OCI-LY7 (cell line): ENCODE measurements at regions not wholly inside any gene's neighbourhood (a gene's known extent, or its start where the extent isn't known, plus 50 kb on each side); places are given as distances from the start of the nearest gene placed in this dataset.

Experiments
- BruUV-seq: library from RNA; stranded (reverse); fragments of 400-500 nt; replicated peaks from 2 replicates; lab custom pipeline; 2021; lab: Mats Ljungman, UMichigan
- CTCF ChIA-PET: fragments of 300-600 bp; sonication (Branson Sonifier 250); formaldehyde crosslinking; loops from one replicate; lab custom pipeline; 2022; ENCODE audit warnings: antibody characterized with exemption; ENCODE audit not compliant: unreplicated experiment; lab: Charles Lee
- POLR2A ChIA-PET: fragments of 300-600 bp; sonication (Branson Sonifier 250); formaldehyde crosslinking; loops from one replicate; lab custom pipeline; 2022; ENCODE audit warnings: antibody characterized with exemption; lab: Charles Lee
- DNase-seq: peaks from one replicate; pipeline ENCODE4 v3.0.0-alpha.2; 2015; ENCODE audit warnings: low spot score
- H2AFZ ChIP-seq: fragments of 200-600 bp; sonication (generic), shearing (Covaris generic); 2 replicates; pipeline ENCODE4 v1.6.1; 2014; ENCODE audit warnings: mild to moderate bottlenecking, antibody characterized with exemption, low read length, moderate library complexity
- H3K27ac ChIP-seq: fragments of 200-600 bp; sonication (generic); 2 replicates; pipeline ENCODE4 v1.5.1; 2014; ENCODE audit warnings: mixed run types, low read depth, mild to moderate bottlenecking, moderate library complexity, low read length, inconsistent platforms; ENCODE audit not compliant: poor library complexity, severe bottlenecking
- H3K36me3 ChIP-seq: fragments of 200-600 bp; sonication (generic); 2 replicates; pipeline ENCODE4 v1.6.1; 2014; ENCODE audit warnings: mild to moderate bottlenecking, antibody characterized with exemption, low read length, moderate library complexity, mixed read lengths; ENCODE audit not compliant: insufficient read depth
- H3K4me1 ChIP-seq: fragments of 200-600 bp; sonication (generic); 2 replicates; pipeline ENCODE4 v1.5.1; 2014; ENCODE audit warnings: mild to moderate bottlenecking, low read length; ENCODE audit not compliant: insufficient read depth, poor library complexity, severe bottlenecking
- H3K4me2 ChIP-seq: fragments of 200-600 bp; sonication (generic); 2 replicates; pipeline ENCODE4 v1.6.1; 2014; ENCODE audit warnings: mild to moderate bottlenecking, low read length
- H3K4me3 ChIP-seq: fragments of 200-600 bp; sonication (generic); 2 replicates; pipeline ENCODE4 v1.5.1; 2014; ENCODE audit warnings: mild to moderate bottlenecking, low read depth, low read length; ENCODE audit not compliant: poor library complexity, severe bottlenecking
- H3K79me2 ChIP-seq: fragments of 200-600 bp; sonication (generic); 2 replicates; pipeline ENCODE4 v1.6.1; 2016; ENCODE audit warnings: low read depth, mild to moderate bottlenecking, low read length, moderate library complexity, mixed read lengths; ENCODE audit not compliant: insufficient read depth
- H3K9me2 ChIP-seq: fragments of 200-600 bp; sonication (generic); 2 replicates; pipeline ENCODE4 v1.6.1; 2016; ENCODE audit warnings: mild to moderate bottlenecking, low read length, mixed read lengths; ENCODE audit not compliant: insufficient read depth
- H3K9me3 ChIP-seq: fragments of 200-600 bp; sonication (generic); 2 replicates; pipeline ENCODE4 v1.6.1; 2014; ENCODE audit warnings: mild to moderate bottlenecking, mixed run types, low read length, mixed read lengths
- H4K20me1 ChIP-seq: fragments of 200-600 bp; sonication (generic); 2 replicates; pipeline ENCODE4 v1.6.1; 2014; ENCODE audit warnings: mild to moderate bottlenecking, antibody characterized with exemption, low read length, moderate library complexity, mixed read lengths; ENCODE audit not compliant: insufficient read depth
- EZH2phosphoT487 ChIP-seq: fragments of 200-600 bp; sonication (generic); IDR thresholded peaks from 2 replicates; pipeline ENCODE4 v1.6.1; 2018; ENCODE audit warnings: low read depth, borderline replicate concordance, mild to moderate bottlenecking, mixed run types, antibody characterized with exemption, low read length, moderate library complexity, mixed read lengths
- intact Hi-C: fragments of 100-400 bp; cut with micrococcal nuclease; formaldehyde crosslinking; loops from one replicate; pipeline ENCODE4 v1.10.0; 2022; ENCODE audit not compliant: unreplicated experiment
- TF ChIP-seq, protein P1 (sequence below): fragments of 200-600 bp; sonication (generic); conservative IDR thresholded peaks from 2 replicates; pipeline ENCODE4 v1.5.1; 2014; ENCODE audit warnings: mild to moderate bottlenecking, antibody characterized with exemption, low read length, moderate library complexity, mixed read lengths

DNA sequence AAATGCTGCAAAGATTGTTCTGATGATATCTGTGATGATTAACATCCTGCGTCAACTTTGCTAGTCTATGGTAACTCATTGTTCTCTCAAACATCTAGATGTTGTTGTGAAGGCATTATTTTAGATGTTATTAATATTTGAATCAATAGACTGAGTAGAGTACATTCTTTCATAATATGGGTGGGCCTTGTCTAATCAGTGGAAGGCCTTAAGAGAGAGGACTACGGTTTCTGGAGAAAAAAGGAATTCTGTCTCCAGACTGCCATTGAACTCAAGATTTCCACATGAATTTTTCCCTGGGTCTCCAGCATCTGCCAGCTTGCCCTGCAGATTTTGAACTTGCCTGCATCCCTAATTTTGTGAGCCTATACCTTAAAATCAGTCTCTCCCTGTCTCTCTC, 2381.1 kb upstream of the AGA start:
- Histone ChIP-seq H3K79me2 (no peaks in the 10 kb centered on the region), H2AFZ (no peak overlapping the region), H3K4me3 (no peak overlapping the region), H3K36me3 (no peaks in the 10 kb centered on the region), H3K27ac (no peak overlapping the region), H3K4me1 (no peaks in the 10 kb centered on the region), H4K20me1 (no peaks in the 10 kb centered on the region), H3K4me2 (no peak overlapping the region), H3K9me2 (no peaks in the 10 kb centered on the region), H3K9me3 (no peaks in the 10 kb centered on the region)
- ChIA-PET POLR2A (no interaction called here), CTCF (no interaction called here)
- no TSS peak for BruUV-seq
- no peak for TF ChIP-seq EZH2phosphoT487
- TF ChIP-seq, protein P1, sequence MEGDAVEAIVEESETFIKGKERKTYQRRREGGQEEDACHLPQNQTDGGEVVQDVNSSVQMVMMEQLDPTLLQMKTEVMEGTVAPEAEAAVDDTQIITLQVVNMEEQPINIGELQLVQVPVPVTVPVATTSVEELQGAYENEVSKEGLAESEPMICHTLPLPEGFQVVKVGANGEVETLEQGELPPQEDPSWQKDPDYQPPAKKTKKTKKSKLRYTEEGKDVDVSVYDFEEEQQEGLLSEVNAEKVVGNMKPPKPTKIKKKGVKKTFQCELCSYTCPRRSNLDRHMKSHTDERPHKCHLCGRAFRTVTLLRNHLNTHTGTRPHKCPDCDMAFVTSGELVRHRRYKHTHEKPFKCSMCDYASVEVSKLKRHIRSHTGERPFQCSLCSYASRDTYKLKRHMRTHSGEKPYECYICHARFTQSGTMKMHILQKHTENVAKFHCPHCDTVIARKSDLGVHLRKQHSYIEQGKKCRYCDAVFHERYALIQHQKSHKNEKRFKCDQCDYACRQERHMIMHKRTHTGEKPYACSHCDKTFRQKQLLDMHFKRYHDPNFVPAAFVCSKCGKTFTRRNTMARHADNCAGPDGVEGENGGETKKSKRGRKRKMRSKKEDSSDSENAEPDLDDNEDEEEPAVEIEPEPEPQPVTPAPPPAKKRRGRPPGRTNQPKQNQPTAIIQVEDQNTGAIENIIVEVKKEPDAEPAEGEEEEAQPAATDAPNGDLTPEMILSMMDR, result no peak
- intact Hi-C loops, result no loop called here
- DNase-seq, result no peak

DNA sequence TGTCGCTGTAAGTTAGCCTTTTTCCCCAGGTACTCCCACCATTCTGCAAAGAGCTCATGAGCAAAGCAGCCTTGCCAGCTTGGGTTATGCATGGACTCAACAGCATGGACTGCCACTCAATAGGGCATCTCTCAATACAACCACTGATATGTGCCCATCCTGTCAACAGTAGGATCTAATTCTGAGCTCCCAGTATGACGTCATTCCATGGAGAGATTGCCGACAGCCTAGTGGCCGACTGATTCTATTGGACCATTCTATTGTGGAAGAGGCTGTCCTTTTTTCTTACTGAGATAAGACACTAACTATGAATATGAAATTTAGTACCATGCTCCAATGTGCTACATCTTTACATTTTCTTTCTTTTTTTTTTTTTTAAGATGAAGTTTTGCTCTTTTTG, 2389.0 kb upstream of the AGA start:
- no peak for DNase-seq
- H3K27ac ChIP-seq, result no peak overlapping the region
- no peak for TF ChIP-seq EZH2phosphoT487
- TF ChIP-seq, protein P1, result no peak
- POLR2A ChIA-PET, result no interaction called here
- H3K4me1 ChIP-seq, result no peaks in the 10 kb centered on the region
- H3K9me2 ChIP-seq, result no peaks in the 10 kb centered on the region
- no peak overlapping the region for H2AFZ ChIP-seq
- no peaks in the 10 kb centered on the region for H3K9me3 ChIP-seq
- BruUV-seq, result no TSS peak
- CTCF ChIA-PET, result no interaction called here
- no peaks in the 10 kb centered on the region for H3K79me2 ChIP-seq
- H3K4me3 ChIP-seq, result no peak overlapping the region
- H3K36me3 ChIP-seq, result no peaks in the 10 kb centered on the region
- intact Hi-C loops, result no loop called here
- H3K4me2 ChIP-seq, result no peak overlapping the region
- no peaks in the 10 kb centered on the region for H4K20me1 ChIP-seq

DNA sequence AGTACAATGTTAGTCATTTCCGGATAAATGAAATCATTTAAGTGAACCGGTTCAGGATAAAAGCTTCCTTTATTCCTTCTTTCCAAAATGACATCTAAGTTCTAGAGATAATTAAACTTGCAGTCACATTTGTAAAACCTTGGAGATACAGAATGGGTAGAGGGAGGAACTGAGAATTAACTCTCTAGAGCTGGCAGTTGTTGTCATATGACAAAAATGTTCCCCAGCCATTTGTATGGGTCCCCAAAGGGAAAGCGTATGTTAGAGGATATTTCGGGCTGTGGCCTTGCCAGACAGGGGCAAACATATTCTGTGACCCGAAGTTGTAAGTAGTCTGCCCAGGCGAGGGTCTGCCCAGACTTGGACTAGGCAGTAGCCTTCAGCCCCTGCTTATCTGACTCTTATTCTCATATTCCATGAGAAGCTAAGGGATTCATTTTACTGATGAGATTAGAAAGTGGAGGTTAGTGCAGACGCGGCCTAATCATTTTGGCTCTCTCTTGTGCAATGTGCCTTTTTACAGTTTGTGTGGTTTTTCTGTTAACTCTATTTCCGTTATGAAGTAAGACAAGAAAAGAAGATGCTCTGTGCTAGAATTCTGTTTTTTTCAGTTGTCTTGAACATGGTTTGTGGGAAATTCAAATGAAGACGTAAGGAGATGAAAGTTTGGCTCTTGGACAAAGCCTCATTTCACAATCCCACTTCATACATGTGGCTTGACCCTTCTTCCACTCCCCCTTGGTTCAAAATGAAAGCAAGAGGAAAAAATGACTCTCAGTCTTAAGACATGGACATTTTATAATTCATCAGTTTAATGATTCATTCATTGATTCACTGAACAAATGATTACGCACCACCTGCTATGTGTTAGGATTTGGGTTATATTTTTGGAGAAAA, 2394.2 kb upstream of the AGA start:
- no peak for DNase-seq
- Histone ChIP-seq H3K9me3 (no peaks in the 10 kb centered on the region), H3K4me3 (no peak overlapping the region), H3K9me2 (no peaks in the 10 kb centered on the region), H3K79me2 (no peaks in the 10 kb centered on the region), H3K36me3 (no peaks in the 10 kb centered on the region), H4K20me1 (no peaks in the 10 kb centered on the region), H2AFZ (no peak overlapping the region), H3K4me1 (no peaks in the 10 kb centered on the region), H3K4me2 (no peak overlapping the region), H3K27ac (no peak overlapping the region)
- BruUV-seq, result no TSS peak
- intact Hi-C loops, result no loop called here
- POLR2A ChIA-PET, result interaction anchor here (0.6 kb wide), 1 partner anchor 9 kb away, joined by 3 read pairs; no protein-coding TSS in a partner anchor
- no peak for TF ChIP-seq EZH2phosphoT487
- TF ChIP-seq, protein P1, result no peak
- CTCF ChIA-PET, result interaction anchor here (0.6 kb wide), 1 partner anchor 1536 kb away, joined by 3 read pairs; no protein-coding TSS in a partner anchor
